ENCODE measurements at regions not wholly inside any gene's neighbourhood (a gene's known extent, or its start where the extent isn't known, plus 50 kb on each side); places are given as distances from the start of the nearest gene placed in this dataset.

DNA sequence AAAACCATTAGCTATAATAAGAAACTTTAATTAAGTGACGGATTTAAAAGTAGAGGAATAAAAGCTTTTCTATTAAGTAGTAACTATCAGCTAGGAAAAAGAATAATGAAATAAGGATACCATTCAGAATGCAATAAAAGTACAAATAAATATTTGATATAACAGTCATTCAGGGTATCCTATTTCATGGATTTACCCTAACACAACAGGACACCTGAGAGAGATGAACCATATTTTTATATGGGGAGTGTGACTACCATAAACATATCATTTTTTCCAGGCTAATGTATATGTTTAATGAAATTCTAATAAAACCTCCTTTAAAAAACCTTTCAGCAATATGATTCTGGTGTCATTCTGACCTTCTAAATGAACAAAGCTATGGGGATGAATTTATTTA, 393.8 kb downstream of the SNAPC1 start:
- DNase-seq (ENCODE audit: low read depth) = no peak

DNA sequence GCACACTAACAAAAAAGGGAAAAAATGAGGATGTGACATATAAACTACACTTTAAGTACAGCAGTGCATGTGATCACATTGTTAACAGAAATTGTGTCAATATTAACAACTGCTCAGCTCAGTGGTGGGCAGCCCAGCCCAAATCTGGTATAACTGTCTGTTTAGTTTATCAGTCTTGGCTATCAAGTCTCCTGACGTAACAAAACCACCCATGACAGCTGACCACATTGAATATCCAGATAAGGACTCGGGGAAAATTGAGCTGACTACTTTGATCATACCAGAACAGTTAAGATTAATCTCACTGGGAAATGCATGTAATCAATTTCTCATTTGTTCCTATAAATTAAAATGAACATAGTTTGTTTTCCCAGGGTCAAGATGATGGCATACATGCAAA, 396.6 kb downstream of the SNAPC1 start:
- no peak for DNase-seq (ENCODE audit: low read depth)

DNA sequence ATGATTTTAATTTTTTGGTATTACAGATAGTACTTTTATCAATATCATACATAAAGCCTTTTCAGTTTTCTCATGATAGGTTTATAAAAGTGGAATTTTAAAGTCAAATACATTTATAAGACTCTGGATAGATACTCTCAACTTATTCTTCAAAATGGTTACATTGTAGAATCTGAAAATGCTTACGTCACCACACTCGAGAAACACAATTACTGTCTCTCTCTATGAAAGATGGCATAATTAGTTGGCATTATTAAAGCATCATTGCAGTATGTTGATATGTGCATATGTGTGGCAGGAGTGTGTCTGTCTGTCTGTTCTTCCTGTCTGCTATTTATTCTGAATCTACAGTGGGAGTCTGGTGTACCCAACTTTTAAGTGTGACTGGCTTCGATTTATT, 397.1 kb downstream of the SNAPC1 start:
- DNase-seq (ENCODE audit: low read depth) = no peak

DNA sequence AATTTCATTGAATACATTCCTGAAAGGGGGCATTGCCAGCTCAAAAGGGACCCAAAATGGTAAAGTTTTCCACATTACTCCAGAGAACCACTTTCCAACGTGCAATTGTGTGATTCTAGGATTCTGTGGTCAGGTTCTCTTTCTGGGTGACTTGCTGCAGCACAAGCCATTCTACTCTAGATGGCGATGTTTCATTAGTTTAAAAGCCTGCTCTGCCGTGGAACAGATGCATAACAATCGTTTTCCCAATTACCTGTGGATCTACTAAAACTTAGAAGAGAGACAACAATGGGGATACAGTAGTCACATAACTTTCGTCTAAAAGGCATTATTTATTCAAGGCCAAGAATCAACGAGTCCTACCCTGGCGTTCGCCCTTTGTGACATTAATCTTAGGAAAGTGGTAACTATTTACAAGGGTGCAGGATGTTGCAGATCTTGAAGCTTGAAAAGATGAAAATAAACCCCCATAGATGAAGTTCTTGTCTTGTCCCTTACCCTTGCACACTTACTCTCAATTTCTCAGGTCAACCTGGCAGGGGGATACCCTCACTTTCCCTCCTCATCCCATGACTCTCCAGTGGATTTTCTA, 400.9 kb downstream of the SNAPC1 start:
- DNase-seq (ENCODE audit: low read depth) = no peak

DNA sequence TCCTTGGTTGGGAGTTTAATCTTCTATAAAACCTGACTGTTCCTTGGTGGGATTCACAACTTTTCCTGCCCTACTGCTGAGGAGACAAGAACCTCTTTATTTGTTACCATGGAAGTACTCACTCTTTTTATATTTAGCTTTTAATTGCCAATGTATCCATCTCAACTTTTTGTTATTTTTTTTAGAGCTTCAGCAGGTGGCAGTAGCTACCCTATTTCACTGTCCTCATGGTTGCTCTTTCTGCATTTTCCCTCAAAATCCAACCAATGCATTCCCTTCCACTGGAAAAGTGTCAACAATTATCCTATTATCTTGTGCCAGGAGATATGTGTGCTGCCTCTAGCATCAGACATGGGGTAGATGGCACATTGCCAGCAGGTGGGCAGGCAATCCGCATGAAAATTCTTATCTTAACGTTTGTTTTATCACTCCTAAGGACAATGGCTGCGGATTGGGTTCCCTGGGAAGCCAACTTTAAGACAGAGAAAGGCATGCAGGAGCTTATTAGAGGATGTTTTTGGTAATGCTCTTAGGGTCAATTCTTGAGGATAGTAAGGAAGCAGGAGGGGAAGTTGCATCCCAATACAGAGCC, 406.4 kb downstream of the SNAPC1 start:
- no peak for DNase-seq (ENCODE audit: low read depth)

DNA sequence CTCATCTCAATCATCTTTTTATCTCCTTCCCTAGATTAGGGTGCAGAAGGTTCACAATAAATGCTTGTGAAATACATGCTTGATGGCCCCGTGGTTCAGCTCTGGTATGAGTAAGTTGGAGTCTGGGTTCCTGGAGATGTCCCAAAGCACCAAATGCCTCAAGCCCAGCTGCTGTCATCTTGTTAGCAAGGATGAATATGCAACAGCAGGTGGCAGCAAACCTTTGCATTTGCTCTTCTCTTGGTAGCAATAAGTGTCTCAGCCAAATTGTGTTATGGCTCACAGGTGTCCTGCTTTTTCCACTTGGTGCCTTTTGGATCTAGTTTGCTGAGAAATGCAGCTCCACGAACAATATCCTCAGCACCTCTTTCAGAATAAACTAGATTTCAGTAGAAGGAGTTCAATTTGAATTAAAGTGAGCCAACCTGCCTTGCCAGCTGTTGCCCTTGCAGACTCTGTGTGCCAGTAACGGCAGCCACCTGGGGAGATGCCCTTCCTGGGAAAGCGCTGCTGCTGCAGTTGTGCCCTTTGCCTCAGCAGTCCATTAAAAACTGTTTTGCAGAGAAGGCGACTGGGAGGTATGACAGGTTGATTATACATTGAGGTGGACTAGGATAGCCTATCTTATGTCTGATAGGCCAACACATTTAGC, 417.3 kb downstream of the SNAPC1 start:
- no peak for DNase-seq (ENCODE audit: low read depth)

DNA sequence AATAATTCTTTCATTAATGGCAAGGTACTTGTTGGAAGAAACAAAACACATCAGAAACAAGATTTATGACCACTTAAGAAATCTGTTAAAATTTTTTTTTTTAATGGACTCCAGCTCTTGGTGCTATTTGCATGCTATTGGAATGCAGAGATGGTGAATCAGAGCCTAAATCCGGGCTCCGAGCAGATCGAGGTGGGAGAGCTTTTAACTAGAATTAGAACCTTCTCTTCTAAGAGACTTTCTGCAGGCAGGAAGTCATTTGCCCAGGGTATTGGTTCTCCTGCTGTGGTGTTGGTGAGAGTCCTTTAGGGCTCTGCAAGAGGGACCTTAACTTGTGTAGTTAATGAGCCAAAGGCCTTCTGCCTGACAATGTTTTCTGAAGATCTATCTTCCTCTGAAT, 419.4 kb downstream of the SNAPC1 start:
- DNase-seq (ENCODE audit: low read depth) = no peak

DNA sequence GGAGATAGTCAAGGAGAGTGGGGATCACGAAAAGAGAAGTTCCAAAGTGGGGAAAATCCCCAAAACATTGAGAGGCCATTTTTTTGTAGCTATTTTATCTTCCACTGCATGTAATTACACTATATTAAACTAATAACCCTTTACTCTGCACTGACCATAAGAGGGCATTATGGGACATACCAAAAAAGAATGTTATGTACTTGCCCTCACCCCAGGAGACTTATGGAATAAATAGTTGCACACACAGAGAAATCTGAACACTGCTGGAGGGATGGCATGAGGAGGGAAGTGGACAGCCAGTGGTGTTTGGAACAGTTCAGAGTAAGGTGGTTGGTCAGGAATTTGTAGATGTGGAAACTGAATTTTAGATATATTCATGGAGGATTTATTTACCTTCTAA, 422.9 kb downstream of the SNAPC1 start:
- no peak for DNase-seq (ENCODE audit: low read depth)

DNA sequence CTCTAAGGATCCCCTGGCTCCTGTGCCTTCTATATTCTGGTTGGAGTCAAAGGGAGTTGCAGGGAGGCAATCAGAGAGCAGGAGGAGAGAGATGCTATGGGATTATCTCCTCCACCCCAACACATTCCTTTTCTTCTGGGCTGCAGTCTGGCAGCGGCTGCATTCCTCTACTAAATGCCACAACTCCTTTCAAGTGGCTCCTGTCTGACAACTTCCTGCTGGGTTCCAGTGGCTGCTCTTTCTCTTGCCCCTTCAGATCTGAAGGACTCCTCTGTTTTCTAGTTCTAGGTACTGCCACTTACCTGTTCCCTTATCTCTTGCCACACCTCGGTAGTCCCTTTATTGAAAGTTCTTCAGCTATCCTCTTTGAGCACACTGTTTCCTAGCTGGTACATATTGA, 425.0 kb downstream of the SNAPC1 start:
- no peak for DNase-seq (ENCODE audit: low read depth)

DNA sequence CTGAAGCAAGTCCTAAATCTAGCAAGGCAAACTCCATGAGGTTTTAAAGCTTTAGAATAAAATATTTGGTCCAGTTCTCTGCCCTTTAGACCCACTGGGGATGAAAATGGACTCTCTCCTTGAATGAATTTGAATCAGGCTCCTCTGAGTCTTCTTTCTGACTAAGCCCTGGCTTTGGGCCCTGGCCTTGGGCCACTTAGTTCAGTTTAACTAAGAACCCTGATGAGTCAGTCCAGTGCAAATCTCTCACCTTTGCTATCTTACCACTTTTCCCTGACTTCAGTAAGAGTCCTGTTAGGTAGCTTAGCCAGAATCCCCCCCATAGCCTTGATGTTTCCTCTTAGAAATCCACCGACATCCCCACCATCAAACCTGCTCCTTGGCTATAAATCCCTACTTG, 427.5 kb downstream of the SNAPC1 start:
- DNase-seq (ENCODE audit: low read depth) = no peak

DNA sequence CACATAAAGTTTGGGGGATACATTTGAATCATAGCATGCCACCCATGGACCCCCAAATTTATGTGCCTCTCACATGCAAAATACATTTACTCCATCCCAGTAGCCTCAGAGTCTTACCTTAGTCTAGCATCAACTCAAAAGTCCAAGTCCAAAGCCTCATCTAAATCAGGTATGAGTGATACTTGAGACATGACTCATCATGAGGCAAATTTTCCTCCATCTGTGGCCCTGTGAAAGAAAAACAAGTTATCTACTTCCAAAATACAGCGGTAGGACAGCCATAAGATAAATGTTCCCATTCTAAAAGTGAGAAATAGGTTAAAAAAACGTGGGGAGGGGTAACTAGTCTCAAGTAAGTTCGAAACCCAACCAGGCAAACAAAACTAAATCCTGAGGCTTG, 444.2 kb downstream of the SNAPC1 start:
- no peak for DNase-seq (ENCODE audit: low read depth)

DNA sequence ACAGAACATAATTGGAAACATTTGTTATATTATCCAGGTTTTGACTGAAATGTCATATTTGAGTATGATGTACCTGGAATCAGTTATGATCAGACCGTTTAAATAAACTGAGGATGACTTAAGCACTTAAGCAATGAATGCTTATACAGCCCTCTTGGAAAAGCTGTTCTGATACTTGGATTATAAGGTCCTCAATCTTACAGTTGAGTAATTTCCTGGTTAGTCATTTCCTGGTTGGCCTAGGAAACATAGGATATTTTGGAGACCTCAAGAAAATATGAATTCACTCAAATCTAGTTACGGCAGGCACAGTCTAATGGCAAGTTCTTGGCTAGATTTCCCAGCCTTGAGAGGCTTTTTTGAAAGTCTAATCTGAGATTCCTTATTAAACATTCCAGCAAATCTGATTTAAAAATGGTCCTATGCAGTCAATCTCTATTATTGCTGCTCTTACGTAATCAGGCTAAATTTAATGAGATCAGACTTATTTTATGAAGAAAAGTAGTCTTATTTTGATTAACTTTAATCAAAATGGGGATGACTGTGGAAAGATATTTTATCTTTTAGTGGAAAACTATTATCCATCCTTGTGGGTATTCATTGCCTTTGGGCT, 447.2 kb downstream of the SNAPC1 start:
- DNase-seq (ENCODE audit: low read depth) = no peak

DNA sequence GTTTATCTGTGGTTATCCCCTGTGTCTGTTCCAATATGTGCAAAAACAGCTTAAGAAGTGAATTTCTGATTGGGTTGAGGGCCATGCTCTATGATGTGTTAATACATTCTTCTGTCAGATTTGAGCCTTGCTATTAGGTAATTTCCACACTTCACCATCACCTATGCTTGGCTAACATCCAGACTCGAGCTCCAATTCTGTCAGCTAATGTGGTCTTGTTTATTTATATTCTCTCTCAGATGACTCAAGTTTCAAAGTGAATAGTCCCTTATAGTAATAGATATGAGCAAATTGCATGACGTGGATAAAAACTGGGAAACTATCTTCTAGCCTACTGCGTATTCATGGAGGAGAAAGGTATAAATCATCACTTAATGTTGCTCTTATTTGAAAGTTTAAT, 451.3 kb downstream of the SNAPC1 start:
- DNase-seq (ENCODE audit: low read depth) = no peak

DNA sequence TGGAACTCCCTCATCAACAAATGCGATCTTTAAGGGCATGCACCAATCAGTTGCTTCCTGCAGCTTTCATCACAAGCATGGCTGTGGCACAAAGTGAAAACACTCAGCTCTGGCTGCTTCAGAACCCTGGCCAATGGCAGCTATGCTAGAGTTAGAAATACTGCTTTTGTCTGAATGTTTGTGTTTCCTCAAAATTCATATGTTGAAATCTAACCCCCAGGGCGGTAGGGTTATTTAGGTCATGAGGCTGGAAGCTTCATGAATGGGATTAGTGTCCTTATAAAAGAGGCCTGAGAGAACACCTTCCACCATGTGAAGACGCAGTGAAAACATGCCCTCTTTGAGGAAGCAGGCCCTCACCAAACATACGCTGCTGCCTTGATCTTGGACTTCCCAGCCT, 453.9 kb downstream of the SNAPC1 start:
- no peak for DNase-seq (ENCODE audit: low read depth)

DNA sequence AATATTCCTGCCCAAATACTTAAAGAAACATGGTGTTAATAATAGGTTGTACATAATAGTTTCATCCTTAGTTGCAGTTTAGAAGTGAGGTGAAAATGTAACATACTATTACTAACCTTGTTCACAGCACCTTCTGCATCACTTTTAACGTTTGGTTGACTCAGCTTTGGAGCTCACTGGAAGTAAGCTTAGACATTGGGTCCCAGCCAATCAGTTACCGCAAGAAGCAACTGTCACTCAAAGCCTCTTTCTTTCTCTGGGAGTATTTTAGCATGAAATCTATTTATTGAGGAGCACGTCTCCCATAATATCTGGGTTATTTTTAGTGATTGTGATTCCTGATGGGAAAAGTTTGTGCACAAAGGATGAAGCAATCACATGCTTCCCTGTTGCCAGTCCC, 472.6 kb downstream of the SNAPC1 start:
- no peak for DNase-seq (ENCODE audit: low read depth)

DNA sequence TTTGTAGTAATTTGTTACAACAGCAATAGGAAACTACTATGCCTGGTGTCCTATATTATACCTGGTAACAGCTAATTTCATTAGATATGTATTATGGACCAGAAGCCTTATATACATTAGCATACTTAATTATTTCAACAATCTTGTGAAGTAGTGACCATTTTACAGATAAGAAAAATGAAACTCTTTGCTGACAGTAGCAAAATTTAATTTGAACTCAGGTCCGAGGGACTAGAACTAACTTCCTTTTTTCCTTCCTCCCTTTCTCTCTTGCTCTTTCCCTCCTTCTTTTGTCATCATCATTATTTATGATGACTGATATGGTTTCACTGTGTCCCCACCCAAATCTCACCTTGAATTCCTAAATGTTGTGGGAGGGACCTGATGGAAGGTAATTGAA, 482.0 kb downstream of the SNAPC1 start:
- no peak for DNase-seq (ENCODE audit: low read depth)

DNA sequence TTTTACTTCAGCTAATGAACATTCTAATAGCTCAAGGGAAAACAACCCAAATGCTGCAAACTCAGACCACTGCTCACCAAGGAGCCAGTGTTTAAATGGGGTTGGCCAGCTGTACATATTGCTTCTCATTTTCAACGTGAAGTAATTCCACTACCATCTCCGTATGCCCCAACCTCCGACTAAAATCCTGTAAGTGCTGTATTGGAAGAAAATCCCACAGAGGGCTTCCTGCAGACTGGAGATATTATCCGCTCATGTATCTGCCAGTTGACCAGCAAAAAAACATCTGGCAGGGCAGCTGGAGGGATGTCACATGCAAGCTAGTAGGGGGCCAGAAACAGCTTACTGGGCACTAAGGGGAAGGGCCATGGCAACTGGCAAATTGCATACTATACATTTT, 485.0 kb downstream of the SNAPC1 start:
- DNase-seq (ENCODE audit: low read depth) = no peak

DNA sequence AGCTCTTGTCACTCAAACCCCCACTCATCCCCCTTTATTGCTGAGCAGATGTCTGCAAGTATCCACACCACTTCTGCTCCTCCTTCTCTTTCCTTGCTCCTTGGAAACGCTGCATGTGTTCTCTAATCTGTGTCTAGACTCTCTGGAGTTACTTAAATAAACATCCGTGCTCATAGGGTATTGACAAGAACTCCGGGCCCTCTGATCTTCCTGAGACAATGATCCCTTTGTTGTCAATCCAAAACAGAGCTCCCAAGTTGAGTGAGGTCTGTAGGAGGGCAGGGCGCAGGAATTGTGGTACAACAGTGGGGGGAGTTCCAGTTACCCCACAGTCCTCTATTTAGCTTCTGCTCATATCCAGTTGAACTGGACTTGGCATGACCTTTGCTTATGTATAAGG, 489.0 kb downstream of the SNAPC1 start:
- DNase-seq (ENCODE audit: low read depth) = no peak

DNA sequence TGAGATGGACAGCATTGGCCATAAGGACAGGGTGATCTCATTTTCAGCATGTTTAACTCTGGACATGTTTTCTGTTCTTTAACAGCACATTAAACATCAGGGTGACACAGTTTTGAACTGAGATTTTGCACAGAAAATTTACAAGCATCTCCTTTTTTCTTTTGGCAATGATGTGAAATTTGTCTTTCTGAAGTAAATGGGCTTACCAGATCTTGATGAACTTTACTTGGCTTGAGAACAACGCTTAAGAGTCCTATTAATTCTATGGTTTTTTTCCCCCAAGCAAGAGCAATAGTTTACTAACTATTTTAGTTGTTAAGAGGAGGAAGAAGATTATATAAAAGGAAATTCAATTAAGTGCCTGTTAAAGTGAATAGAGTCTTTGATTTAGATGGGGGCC, 491.0 kb downstream of the SNAPC1 start:
- DNase-seq (ENCODE audit: low read depth) = no peak

DNA sequence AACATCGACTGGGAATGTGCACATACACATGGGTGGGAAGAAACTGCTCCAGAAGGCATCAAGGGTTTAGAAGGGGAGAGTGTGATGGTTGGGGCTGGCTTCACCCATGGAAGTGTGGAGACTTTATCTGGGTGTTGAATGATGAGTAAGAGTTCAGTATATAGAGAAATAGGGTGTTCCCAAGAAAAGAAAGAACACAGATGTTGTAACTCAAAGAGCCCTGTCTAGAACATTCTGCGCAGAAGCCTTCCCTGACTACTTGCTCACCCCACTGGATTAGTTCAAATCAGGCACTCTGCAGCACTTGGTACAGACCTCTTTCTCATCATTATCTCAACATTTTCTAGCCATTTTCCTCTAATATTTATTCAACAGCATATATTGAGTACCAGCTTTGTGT, 491.7 kb downstream of the SNAPC1 start:
- DNase-seq (ENCODE audit: low read depth) = no peak

DNA sequence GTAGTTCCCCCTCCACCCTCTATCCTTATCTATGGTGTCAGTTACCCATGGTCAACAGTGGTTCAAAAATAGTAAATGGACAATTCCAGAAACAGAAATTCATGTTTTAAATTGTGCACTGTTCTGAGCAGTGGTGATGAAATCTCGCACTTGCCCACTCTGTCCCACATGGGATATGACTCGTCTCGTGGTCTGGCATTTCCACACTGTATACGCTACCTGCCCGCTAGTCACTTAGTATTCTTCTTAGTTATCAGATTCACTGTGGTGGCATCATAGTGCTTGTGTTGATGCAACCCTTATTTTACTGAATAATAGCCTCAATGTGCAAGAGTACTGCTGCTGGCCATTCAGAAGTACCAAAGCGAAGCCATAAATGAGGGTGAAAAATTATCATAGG, 507.0 kb downstream of the SNAPC1 start:
- no peak for DNase-seq (ENCODE audit: low read depth)

DNA sequence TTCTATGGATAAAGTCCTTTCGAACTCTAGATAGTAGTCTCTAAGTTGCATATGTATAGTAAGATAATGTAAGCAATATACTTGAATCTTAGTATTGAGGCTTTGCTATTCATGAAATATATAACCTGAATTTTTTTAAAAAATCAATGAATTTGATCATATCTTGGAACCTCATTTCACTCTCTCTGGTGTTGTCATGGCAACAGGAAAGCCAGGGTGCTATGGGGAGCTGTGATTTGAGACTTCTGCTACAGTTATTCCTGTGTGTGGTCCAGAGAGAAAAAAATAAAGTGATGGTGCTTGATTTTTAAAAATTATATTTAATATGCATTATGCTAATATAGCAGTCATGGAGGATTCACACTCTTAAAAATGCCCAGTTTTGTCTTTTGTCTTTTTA, 508.0 kb downstream of the SNAPC1 start:
- DNase-seq (ENCODE audit: low read depth) = no peak

DNA sequence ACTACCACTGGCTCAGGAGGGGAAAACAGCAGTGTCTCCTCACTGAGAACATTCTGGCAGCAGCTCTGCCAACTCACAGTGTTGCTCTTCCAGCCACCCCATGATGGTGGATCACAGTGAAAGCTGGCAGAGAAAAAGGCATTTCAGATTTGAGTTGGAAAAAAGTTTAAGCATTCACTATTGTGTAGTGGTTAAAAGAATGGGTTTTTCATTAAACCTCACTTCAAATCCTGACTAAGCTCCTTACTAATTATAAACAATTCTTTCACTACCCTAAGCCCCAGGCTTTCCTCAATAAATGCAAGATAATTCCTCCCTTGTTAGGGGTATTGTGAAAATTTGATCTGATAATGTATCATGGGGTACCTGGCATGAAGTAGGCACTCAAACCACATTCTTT, 518.1 kb downstream of the SNAPC1 start:
- DNase-seq (ENCODE audit: low read depth) = no peak

DNA sequence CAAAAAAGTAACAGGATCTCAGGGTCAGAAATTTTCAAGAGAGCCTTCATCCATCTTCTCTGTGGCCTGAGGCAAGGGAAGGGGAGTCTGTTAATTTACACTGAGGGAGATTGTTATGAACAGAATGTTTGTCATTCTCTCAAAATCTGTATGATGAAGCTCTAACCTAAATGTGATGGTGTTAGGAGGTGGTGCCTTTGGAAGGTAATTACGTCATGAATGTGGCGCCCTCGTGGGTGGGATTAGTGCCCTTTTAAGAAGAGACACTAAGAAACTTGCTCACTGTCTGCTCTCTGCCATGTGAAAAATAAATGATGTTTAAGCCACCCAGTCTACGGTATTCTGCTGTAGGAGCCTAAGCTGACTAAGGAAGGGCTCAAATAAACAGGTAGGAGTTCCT, 521.6 kb downstream of the SNAPC1 start:
- no peak for DNase-seq (ENCODE audit: low read depth)
